ENCODE measurements at regions not wholly inside any gene's neighbourhood (a gene's known extent, or its start where the extent isn't known, plus 50 kb on each side); places are given as distances from the start of the nearest gene placed in this dataset.

DNA sequence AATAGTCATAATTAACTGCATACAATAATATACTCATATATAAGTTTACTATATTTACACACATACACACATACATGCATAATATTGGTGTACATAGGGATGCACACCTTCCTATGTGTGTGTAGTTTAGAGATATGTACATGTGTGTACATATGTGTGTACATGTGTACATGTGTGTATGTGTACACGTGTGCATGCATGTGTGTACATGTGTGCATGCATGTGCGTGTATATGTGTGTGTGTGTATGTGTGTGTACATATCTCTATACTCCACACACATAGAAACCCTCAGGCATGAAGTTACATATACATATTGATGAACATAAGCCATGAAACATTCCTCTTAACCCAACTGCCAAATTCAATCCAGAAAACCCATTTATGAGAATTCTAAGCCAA lies 547.8 kb downstream of the TLR4 start:
- intact Hi-C loops (cut with DNase I) = no loop called here
- ATAC-seq (ENCODE audit: poor library complexity) = no peak
- DNase-seq = no peak

GRCh38 chr9:118262191-118262590 lies 558.0 kb downstream of the TLR4 start:
- ATAC-seq (ENCODE audit: poor library complexity) (no peak), DNase-seq (no peak)
- intact Hi-C loops (cut with DNase I) = no loop called here

DNA sequence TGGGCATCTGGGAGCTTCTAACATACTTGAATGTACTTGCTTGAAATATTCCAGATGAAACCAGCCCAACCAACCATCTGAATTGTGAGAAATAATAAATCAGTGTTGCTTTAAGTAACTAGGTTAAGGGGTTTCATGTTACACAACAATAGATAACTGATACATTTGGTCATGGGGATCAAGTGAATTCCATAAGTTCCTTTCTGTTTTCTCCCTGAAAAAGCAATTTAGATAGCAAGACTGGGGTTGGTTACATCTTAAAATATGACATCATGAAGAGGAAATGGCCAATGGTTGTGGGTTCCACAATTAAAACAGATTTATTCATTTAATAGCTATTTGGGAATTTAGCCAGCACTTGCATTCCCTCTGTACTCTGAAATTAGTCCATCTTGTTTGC lies 559.7 kb downstream of the TLR4 start:
- DNase-seq = no peak
- intact Hi-C loops (cut with DNase I) = no loop called here
- no peak for ATAC-seq (ENCODE audit: poor library complexity)

DNA sequence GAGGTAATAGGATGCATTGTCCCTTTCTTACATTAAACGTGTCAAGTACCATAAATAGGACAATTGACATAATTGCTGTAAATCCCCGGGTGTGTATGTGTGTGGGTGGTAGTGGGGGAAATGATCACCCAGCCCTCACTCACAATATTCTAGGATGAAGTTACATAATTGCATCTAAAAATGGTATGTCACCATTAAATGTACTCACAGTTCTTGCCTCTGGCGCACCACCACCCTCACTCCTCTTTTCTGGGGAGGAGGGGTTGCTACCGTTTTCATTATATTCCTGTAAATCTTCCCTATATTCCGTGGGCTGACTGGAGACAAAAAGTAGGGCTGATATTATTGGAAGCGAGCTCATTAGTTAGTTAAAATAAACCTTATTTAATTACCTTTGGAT lies 563.8 kb downstream of the TLR4 start:
- ATAC-seq (ENCODE audit: poor library complexity) (no peak), DNase-seq (no peak)
- intact Hi-C loops (cut with DNase I) = no loop called here

DNA sequence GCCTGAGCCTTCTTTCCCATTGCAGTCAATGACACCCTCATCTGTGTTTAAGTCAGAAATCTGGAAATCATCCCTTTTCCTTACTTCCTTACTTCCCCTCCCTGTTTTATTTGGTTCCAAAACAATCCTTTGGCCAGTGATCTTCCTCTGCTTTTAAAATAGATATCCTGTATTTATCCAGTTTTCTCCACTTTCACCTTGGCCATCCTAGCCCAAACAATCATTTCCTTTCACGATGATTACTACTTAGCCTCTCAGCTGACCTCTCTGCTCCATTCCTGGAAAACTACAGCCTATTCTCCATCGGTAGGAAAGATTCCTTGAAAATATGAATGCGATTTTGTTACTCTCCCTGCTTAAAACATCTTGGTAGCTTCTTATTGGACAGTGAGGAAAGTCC lies 565.4 kb downstream of the TLR4 start:
- intact Hi-C loops (cut with DNase I) = no loop called here
- DNase-seq (no peak), ATAC-seq (ENCODE audit: poor library complexity) (no peak)

GRCh38 chr9:118271331-118271730 lies 567.1 kb downstream of the TLR4 start:
- intact Hi-C loops (cut with DNase I) = no loop called here
- DNase-seq (no peak), ATAC-seq (ENCODE audit: poor library complexity) (no peak)

- ATAC-seq (ENCODE audit: poor library complexity) (no peak), DNase-seq (no peak)
- intact Hi-C loops (cut with DNase I) = no loop called here
Measured at GRCh38 chr9:118271936-118272335, 567.7 kb downstream of the TLR4 start.

GRCh38 chr9:118273048-118273447 lies 568.8 kb downstream of the TLR4 start:
- no peak for DNase-seq
- intact Hi-C loops (cut with DNase I) = no loop called here
- ATAC-seq (ENCODE audit: poor library complexity) = no peak

- ATAC-seq (ENCODE audit: poor library complexity) (no peak), DNase-seq (no peak)
- intact Hi-C loops (cut with DNase I) = no loop called here
Measured at GRCh38 chr9:118276784-118277183, 572.6 kb downstream of the TLR4 start.

- intact Hi-C loops (cut with DNase I) = no loop called here
- ATAC-seq (ENCODE audit: poor library complexity) (no peak), DNase-seq (no peak)
Measured at GRCh38 chr9:118281772-118282171, 577.6 kb downstream of the TLR4 start.

GRCh38 chr9:118283488-118283887 lies 579.3 kb downstream of the TLR4 start:
- ATAC-seq (ENCODE audit: poor library complexity) = no peak
- intact Hi-C loops (cut with DNase I) = no loop called here
- DNase-seq = no peak

DNA sequence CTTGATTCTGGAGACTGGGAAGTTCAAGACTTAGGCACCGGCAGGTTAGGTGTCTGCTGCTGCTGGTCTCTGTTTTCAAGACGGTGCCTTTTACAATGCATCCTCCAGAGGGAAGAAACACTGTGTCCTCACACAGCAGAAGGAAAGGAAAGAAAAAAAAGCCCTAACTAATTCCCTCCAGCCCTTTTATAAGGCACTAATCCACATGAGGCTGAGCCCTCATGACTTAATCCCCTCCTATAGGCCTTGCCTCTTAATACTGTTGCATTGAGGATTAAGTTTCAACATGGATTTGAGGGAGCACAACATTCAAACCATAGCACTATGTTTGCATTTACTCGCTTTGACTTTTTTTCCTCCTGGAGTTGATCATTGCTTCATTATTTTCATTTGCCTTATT lies 585.9 kb downstream of the TLR4 start:
- ATAC-seq (ENCODE audit: poor library complexity) = no peak
- no peak for DNase-seq
- intact Hi-C loops (cut with DNase I) = no loop called here

GRCh38 chr9:118295413-118295812 lies 591.2 kb downstream of the TLR4 start:
- intact Hi-C loops (cut with DNase I) = no loop called here
- ATAC-seq (ENCODE audit: poor library complexity) = no peak

GRCh38 chr9:118302721-118303120 lies 598.5 kb downstream of the TLR4 start:
- ATAC-seq (ENCODE audit: poor library complexity) = no peak
- intact Hi-C loops (cut with DNase I) = no loop called here
- DNase-seq = no peak

More at GRCh38 chr9:118295413-118295812, 591.2 kb downstream of the TLR4 start:
- DNase-seq = no peak

DNA sequence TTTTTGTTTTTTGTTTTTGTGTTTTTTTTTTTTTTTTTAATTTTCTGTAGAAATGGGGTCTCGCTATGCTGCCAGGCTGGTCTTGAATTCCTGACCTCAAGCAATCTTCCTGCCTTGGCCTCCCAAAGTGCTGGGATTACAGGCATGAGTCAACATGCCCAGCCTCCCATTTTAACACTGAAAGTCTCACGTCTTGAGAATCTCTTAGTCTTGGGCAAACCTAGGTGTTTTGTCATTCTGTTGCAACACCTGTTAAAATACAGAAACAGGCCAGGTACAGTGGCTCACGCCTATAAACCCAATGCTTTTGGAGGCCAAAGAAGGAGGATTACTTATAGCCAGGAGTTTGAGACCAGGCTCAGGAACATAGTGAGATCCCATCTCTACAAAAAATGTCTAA lies 599.0 kb downstream of the TLR4 start:
- DNase-seq = no peak
- no peak for ATAC-seq (ENCODE audit: poor library complexity)
- intact Hi-C loops (cut with DNase I) = no loop called here

GRCh38 chr9:118305331-118305730 lies 601.1 kb downstream of the TLR4 start:
- DNase-seq (no peak), ATAC-seq (ENCODE audit: poor library complexity) (no peak)
- intact Hi-C loops (cut with DNase I) = no loop called here

GRCh38 chr9:118306801-118307200 lies 602.6 kb downstream of the TLR4 start:
- ATAC-seq (ENCODE audit: poor library complexity) (no peak), DNase-seq (no peak)
- intact Hi-C loops (cut with DNase I) = no loop called here

GRCh38 chr9:118313965-118314364 lies 609.8 kb downstream of the TLR4 start:
- DNase-seq (no peak), ATAC-seq (ENCODE audit: poor library complexity) (no peak)
- intact Hi-C loops (cut with DNase I) = no loop called here

- no peak for ATAC-seq (ENCODE audit: poor library complexity)
- no peak for DNase-seq
- intact Hi-C loops (cut with DNase I) = no loop called here
Measured at GRCh38 chr9:118316831-118317343, 612.7 kb downstream of the TLR4 start.

GRCh38 chr9:118318770-118319431 lies 614.7 kb downstream of the TLR4 start:
- ATAC-seq (ENCODE audit: poor library complexity) (no peak), DNase-seq (no peak)
- intact Hi-C loops (cut with DNase I) = no loop called here

GRCh38 chr9:118321788-118322187 lies 617.6 kb downstream of the TLR4 start:
- no peak for ATAC-seq (ENCODE audit: poor library complexity)
- DNase-seq = no peak
- intact Hi-C loops (cut with DNase I) = no loop called here
